Choroid plexus epithelial cell (primary cell): ENCODE measurements at regions not wholly inside any gene's neighbourhood (a gene's known extent, or its start where the extent isn't known, plus 50 kb on each side); places are given as distances from the start of the nearest gene placed in this dataset.
"Not testable (repeated sequence)": the region's sequence is repeated elsewhere in the genome, so short reads cannot be mapped to it uniquely, and the experiment has no call there.

Experiments
- DNase-seq: peaks from one replicate; pipeline ENCODE4 v3.0.0-alpha.2; 2010; ENCODE audit warnings: low read depth
- H3K4me3 ChIP-seq: 2 replicates; pipeline ENCODE4 v1.5.1; 2011; ENCODE audit warnings: low read depth, mild to moderate bottlenecking, control low read depth, low read length, moderate library complexity
- TF ChIP-seq, protein P1 (sequence below): conservative IDR thresholded peaks from 2 replicates; pipeline ENCODE4 v1.5.1; 2011; ENCODE audit warnings: low read depth, mild to moderate bottlenecking, control low read depth, inconsistent platforms, low read length, moderate library complexity

DNA sequence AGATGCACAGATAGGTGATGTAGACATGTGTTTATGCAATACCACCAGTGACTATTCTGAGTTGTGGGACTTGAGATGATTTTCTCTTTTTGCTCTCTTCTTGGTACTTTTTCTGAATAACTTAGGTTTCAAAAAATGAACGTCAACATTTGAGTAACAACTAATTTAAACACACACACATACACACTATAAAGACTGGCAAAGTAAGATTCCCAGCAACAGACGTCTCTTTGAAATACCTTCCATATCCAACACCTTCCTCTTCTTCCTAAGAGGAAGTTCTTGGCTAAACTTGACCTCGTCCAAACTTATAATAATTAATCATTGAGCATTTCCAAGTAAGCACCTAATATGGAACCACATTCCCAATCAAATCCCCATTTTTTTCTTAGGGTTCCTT is 81.6 kb upstream of the RGPD4 start:
- no peak overlapping the region for H3K4me3 ChIP-seq
- no peak for DNase-seq
- TF ChIP-seq, protein P1, sequence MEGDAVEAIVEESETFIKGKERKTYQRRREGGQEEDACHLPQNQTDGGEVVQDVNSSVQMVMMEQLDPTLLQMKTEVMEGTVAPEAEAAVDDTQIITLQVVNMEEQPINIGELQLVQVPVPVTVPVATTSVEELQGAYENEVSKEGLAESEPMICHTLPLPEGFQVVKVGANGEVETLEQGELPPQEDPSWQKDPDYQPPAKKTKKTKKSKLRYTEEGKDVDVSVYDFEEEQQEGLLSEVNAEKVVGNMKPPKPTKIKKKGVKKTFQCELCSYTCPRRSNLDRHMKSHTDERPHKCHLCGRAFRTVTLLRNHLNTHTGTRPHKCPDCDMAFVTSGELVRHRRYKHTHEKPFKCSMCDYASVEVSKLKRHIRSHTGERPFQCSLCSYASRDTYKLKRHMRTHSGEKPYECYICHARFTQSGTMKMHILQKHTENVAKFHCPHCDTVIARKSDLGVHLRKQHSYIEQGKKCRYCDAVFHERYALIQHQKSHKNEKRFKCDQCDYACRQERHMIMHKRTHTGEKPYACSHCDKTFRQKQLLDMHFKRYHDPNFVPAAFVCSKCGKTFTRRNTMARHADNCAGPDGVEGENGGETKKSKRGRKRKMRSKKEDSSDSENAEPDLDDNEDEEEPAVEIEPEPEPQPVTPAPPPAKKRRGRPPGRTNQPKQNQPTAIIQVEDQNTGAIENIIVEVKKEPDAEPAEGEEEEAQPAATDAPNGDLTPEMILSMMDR = no peak

DNA sequence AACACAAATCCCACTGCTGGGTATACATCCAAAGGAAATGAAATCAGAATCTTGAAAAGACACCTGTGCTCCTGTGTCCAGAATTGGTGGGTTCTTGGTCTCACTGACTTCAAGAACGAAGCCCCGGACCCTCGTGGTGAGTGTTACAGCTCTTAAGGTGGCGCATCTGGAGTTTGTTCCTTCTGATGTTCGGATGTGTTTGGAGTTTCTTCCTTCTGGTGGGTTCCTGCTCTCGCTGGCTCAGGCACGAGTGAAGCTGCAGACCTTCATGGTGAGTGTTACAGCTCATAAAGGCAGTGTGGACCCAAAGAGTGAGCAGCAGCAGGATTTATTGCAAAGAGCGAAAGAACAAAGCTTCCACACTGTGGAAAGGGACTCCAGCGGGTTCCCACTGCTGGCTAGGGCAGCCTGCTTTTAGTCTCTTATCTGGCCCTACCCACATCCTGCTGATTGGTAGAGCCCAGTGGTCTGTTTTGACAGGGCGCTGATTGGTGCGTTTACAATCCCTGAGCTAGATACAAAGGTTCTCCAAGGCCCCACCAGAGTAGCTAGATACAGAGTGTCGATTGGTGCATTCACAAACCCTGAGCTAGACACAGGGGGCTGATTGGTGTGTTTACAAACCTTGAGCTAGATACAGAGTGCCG is 80.0 kb upstream of the RGPD4 start:
- DNase-seq = not testable (repeated sequence)

DNA sequence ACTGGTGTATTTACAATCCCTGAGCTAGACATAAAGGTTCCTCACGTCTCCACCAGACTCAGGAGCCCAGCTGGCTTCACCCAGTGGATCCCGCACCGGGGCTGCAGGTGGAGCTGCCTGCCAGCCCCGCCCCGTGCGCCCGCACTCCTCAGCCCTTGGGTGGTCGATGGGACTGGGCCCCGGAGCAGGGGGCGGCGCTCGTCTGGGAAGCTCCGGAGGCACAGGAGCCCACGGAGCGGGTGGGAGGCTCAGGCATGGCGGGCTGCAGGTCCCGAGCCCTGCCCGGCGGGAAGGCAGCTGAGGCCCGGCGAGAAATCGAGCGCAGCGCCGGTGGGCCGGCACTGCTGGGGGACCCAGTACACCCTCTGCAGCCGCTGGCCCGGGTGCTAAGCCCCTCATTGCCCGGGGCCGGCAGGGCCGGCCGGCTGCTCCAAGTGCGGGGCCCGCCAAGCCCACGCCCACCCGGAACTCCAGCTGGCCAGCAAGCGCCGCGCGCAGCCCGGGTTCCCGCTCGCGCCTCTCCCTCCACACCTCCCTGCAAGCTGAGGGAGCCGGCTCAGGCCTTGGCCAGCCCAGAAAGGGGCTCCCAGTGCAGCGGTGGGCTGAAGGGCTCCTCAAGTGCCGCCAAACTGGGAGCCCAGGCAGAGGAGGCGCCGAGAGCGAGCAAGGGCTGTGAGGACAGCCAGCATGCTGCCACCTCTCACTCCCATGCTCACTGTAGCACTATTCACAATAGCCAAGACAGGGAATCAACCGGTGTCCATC is 79.3 kb upstream of the RGPD4 start:
- H3K4me3 ChIP-seq, DNase-seq: not testable (repeated sequence)

More for the DNA sequence above, 80.0 kb upstream of the RGPD4 start:
- not testable (repeated sequence) for H3K4me3 ChIP-seq

DNA sequence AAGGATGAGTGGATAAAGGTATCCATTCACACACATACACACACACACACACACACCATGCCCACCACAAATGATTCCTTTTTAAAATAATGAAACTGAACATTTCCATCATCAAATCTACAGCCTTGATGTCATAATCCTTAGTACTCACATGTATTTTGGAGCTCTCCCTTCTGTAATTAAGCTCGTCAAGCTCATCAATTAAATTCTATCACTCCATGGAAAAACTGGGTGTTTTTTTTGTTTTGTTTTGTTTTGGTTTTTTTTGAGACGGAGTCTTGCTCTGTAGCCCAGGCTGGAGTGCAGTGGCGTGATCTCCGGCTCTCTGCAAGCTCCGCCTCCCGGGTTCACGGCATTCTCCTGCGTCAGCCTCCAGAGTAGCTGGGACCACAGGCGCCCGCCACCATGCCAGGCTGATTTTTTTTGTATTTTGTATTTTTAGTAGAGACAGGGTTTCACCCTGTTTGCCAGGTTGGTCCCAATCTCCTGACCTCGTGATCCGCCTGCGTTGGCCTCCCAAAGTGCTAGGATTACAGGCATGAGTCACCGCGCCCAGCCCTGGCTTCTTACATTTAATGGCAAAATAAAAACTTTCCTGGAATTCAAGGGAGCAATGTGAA is 78.6 kb upstream of the RGPD4 start:
- TF ChIP-seq, protein P1 = no peak
- no peak overlapping the region for H3K4me3 ChIP-seq
- no peak for DNase-seq

DNA sequence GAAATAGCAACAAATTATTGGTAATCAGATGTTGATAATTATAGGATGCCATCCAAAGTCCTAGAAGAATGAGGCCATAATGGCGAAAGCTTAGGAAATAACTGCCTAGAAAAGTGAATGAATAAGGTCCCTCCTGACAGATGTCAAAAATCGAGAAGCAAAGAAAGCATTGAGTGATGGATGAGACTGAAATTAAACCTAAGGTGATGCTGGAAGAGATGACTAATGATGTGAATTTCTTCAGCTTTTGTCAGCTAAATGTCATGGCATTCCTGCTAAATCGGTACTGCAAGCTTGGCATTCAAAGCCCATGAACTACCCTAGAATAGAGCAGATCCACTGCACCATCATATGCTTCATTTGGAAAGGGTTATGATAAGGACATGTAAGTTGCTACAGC is 74.8 kb upstream of the RGPD4 start:
- DNase-seq = no peak
- no peak overlapping the region for H3K4me3 ChIP-seq
- TF ChIP-seq, protein P1 = no peak

DNA sequence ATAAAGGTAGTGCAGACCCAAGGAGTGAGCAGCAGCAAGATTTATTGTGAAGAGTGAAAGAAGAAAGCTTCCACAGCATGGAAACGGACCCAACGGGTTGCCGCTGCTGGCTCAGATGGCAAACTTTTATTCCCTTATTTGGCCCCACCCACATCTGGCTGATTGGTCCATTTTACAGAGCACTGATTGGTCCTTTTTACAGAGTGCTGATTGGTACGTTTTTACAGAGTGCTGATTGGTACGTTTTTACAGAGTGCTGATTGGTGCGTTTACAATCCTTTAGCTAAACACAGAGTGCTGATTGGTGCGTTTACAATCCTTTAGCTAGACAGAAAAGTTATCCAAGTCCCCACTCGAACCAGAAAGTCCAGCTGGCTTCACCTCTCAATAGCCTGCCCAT is 72.9 kb upstream of the RGPD4 start:
- not testable (repeated sequence) for H3K4me3 ChIP-seq, DNase-seq

DNA sequence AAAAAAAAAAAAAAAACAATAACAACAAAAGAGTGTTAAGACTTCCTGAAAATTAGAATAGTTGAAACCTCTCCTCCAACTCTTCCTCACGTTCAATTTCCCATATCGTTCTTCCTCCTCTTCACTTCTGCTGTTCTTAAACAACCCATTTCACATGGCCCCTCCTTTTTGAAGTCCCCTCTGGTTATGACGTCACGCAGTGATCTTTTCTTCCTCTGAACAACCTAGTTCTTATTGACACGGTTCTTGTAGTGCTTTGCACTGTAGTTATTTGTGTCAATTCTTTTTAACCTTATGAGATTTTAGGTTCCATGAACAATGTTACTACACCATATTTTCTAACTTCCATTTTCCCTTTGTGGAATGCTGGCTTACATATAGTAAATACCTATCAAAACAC is 69.5 kb upstream of the RGPD4 start:
- DNase-seq = no peak
- TF ChIP-seq, protein P1 = no peak
- H3K4me3 ChIP-seq = no peak overlapping the region

DNA sequence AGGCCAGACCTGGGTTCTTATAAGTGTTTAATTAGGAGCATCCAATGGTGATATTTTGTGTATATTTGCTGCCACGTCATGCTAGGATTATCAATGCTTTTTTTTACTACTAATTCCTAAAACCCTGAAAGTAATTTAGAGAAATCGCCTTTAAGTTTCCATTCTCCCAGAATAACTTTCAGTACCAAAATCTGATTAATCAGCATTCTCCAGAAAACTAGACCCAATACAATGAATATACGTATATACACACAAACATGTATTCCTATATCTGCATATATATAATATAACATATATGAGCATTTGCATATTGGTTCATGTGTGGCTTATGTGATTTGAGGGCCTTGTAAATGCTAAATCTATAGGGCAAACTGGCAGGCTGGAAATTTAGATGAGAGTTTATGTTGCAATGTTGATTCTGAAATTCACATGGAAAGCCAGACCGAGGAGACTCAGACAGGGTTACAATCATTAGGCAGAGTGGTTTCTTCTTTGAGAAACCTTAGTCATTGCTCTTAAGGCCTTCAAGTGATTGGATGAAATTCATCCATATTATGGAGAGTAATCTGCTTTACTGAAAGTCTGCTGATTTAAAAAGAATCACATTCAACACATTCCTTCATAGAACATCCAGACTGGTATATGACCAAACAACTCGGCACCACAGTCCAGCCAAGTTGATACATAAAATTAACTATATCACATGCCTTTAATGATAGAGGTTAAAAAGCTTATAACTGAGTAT is 65.9 kb upstream of the RGPD4 start:
- DNase-seq = no peak
- H3K4me3 ChIP-seq = no peak overlapping the region
- TF ChIP-seq, protein P1 = no peak
